Keratinocyte (primary cell): ENCODE measurements at regions not wholly inside any gene's neighbourhood (a gene's known extent, or its start where the extent isn't known, plus 50 kb on each side); places are given as distances from the start of the nearest gene placed in this dataset.
A peak's percentile ranks its signal among the peaks of the same experiment; 100 is the strongest.

Experiments
- DNase-seq: peaks from one replicate; pipeline ENCODE4 v3.0.0-alpha.2; 2011; ENCODE audit warnings: low read depth, missing footprints, low spot score
- FAIRE-seq: peaks from 2 replicates; lab custom pipeline; 2011; peaks lifted over from hg19 to GRCh38; lab: Jason Lieb, UNC
- H2AFZ ChIP-seq: 2 replicates; pipeline ENCODE4 v1.6.0; 2012; ENCODE audit warnings: low read length, control low read depth, inconsistent platforms; ENCODE audit not compliant: control insufficient read depth
- H3K27ac ChIP-seq: 2 replicates; pipeline ENCODE4 v1.5.1; 2011; ENCODE audit warnings: low read length; ENCODE audit not compliant: control insufficient read depth, insufficient read depth
- H3K27me3 ChIP-seq: 3 replicates; pipeline ENCODE4 v1.6.0; 2011; ENCODE audit warnings: low read length; ENCODE audit not compliant: control insufficient read depth, insufficient read depth; ENCODE audit errors: extremely low read depth
- H3K36me3 ChIP-seq, 2 experiments: 2 replicates in 1 of 2; 3 replicates in 1 of 2; pipeline ENCODE4 v1.5.1; 2011; ENCODE audit warnings: low read length in 2 of 2, mild to moderate bottlenecking in 1 of 2; ENCODE audit not compliant: control insufficient read depth in 2 of 2, insufficient read depth in 2 of 2; ENCODE audit errors: extremely low read depth in 1 of 2
- H3K4me1 ChIP-seq: 3 replicates; pipeline ENCODE4 v1.5.1; 2011; ENCODE audit warnings: low read length; ENCODE audit not compliant: control insufficient read depth, insufficient read depth; ENCODE audit errors: extremely low read depth
- H3K4me2 ChIP-seq: 3 replicates; pipeline ENCODE4 v1.6.0; 2011; ENCODE audit warnings: low read depth, low read length; ENCODE audit not compliant: control insufficient read depth, insufficient read depth; ENCODE audit errors: extremely low read depth
- H3K4me3 ChIP-seq, 3 experiments: fragments of 200-600 bp in 1 of 3; sonication (generic) in 1 of 3; 2 replicates in 2 of 3; 3 replicates in 1 of 3; pipeline ENCODE4 v1.5.1; 2011 to 2016; ENCODE audit warnings: low read length in 3 of 3, mild to moderate bottlenecking in 3 of 3, control low read depth in 2 of 3, inconsistent platforms in 1 of 3, low read depth in 1 of 3, mixed read lengths in 1 of 3, mixed run types in 1 of 3, moderate library complexity in 1 of 3; ENCODE audit not compliant: control insufficient read depth in 2 of 3, insufficient read depth in 2 of 3; ENCODE audit errors: extremely low read depth in 1 of 3
- H3K79me2 ChIP-seq: 2 replicates; pipeline ENCODE4 v1.6.0; 2012; ENCODE audit warnings: low read length; ENCODE audit not compliant: control insufficient read depth, insufficient read depth
- H3K9ac ChIP-seq: 3 replicates; pipeline ENCODE4 v1.6.0; 2011; ENCODE audit warnings: low read length; ENCODE audit not compliant: control insufficient read depth, insufficient read depth; ENCODE audit errors: extremely low read depth
- H3K9me1 ChIP-seq: 3 replicates; pipeline ENCODE4 v1.6.0; 2011; ENCODE audit warnings: low read length; ENCODE audit not compliant: control insufficient read depth, insufficient read depth; ENCODE audit errors: extremely low read depth
- H3K9me3 ChIP-seq: 2 replicates; pipeline ENCODE4 v1.5.1; 2012; ENCODE audit warnings: low read depth, low read length; ENCODE audit not compliant: control insufficient read depth
- H4K20me1 ChIP-seq: 3 replicates; pipeline ENCODE4 v1.6.0; 2011; ENCODE audit warnings: low read length; ENCODE audit not compliant: control insufficient read depth, insufficient read depth; ENCODE audit errors: extremely low read depth
- CTCF ChIP-seq, 3 experiments: IDR thresholded peaks in 1 of 3; conservative IDR thresholded peaks in 1 of 3; optimal IDR thresholded peaks in 1 of 3; 2 replicates in 2 of 3; 3 replicates in 1 of 3; pipeline versions ENCODE3 to v1.5.1; 2011; ENCODE audit warnings: low read length in 3 of 3, mild to moderate bottlenecking in 3 of 3, moderate library complexity in 2 of 3, control low read depth in 1 of 3, inconsistent platforms in 1 of 3; ENCODE audit not compliant: insufficient read depth in 2 of 3; ENCODE audit errors: extremely low read depth in 1 of 3
- EZH2 ChIP-seq: IDR thresholded peaks from one replicate; pipeline ENCODE4 v1.6.1; 2012; ENCODE audit warnings: inconsistent platforms, mild to moderate bottlenecking, low read length, moderate library complexity
- dilution Hi-C: fragments of 300-500 bp; cut with MboI; formaldehyde crosslinking; loops from one replicate; pipeline ENCODE4 v1.7.0; 2020; ENCODE audit warnings: low sequenced_read_pairs; ENCODE audit not compliant: extremely low pct_ligation_motif_present

- Histone ChIP-seq H3K27me3 (no peaks in the 10 kb centered on the region), H3K79me2 (no peaks in the 10 kb centered on the region), H3K9me1 (no peaks in the 10 kb centered on the region), H3K4me2 (no peak overlapping the region), H3K4me1 (peaks cover 5% of the 10 kb centered on the region), H3K9ac (no peak overlapping the region), H2AFZ (no peak overlapping the region), H3K4me3 (no peak overlapping the region), H3K9me3 (no peaks in the 10 kb centered on the region), H3K27ac (no peak overlapping the region), H4K20me1 (no peaks in the 10 kb centered on the region), H3K36me3 (no peaks in the 10 kb centered on the region)
- no peak for TF ChIP-seq CTCF (optimal IDR thresholded peaks at IDR 0.05 in 1 of 3, IDR thresholded peaks at IDR 0.05 in 1 of 3, conservative IDR thresholded peaks at IDR 0.05 in 1 of 3; ENCODE audit: extremely low read depth in 1 of 3, insufficient read depth in 2 of 3, low read length in 3 of 3)
- no peak for TF ChIP-seq EZH2
- no peak for FAIRE-seq
- no peak for DNase-seq
- dilution Hi-C loops, result no loop called here
Measured at GRCh38 chr17:69858460-69858859, 216.6 kb upstream of the KCNJ16 start.

- H3K4me2 ChIP-seq, result no peak overlapping the region
- DNase-seq (no peak), FAIRE-seq (peak; percentile 83)
- TF ChIP-seq CTCF (optimal IDR thresholded peaks at IDR 0.05 in 1 of 3, IDR thresholded peaks at IDR 0.05 in 1 of 3, conservative IDR thresholded peaks at IDR 0.05 in 1 of 3; ENCODE audit: extremely low read depth in 1 of 3, insufficient read depth in 2 of 3, low read length in 3 of 3) (no peak), EZH2 (no peak)
- H3K9me3 ChIP-seq, result no peaks in the 10 kb centered on the region
- dilution Hi-C loops, result no loop called here
- H3K27me3 ChIP-seq, result no peaks in the 10 kb centered on the region
- H4K20me1 ChIP-seq, result no peaks in the 10 kb centered on the region
- H3K27ac ChIP-seq, result no peak overlapping the region
- no peaks in the 10 kb centered on the region for H3K79me2 ChIP-seq
- no peak overlapping the region for H3K4me3 ChIP-seq
- no peaks in the 10 kb centered on the region for H3K9me1 ChIP-seq
- H3K9ac ChIP-seq, result no peak overlapping the region
- H3K4me1 ChIP-seq, result peaks cover 5% of the 10 kb centered on the region
- no peaks in the 10 kb centered on the region for H3K36me3 ChIP-seq
- H2AFZ ChIP-seq, result no peak overlapping the region
Measured at GRCh38 chr17:69860142-69860680, 214.8 kb upstream of the KCNJ16 start.
